HCT116 (cell line): ENCODE measurements at regions not wholly inside any gene's neighbourhood (a gene's known extent, or its start where the extent isn't known, plus 50 kb on each side); places are given as distances from the start of the nearest gene placed in this dataset.

Experiments used
- ATAC-seq: fragments of 200-7000 bp; cut with Tn5 transposase; 2 replicates; pipeline ENCODE4 v1.9.1; 2020; ENCODE audit warnings: mild to moderate bottlenecking, moderate library complexity
- BruUV-seq: library from RNA; stranded (reverse); fragments of 400-500 nt; replicated peaks from 2 replicates; lab custom pipeline; 2021; lab: Mats Ljungman, UMichigan
- CTCF ChIA-PET: fragments of 300-600 bp; sonication (Branson Sonifier 250); formaldehyde crosslinking; loops from one replicate; lab custom pipeline; 2021; ENCODE audit warnings: antibody characterized with exemption; lab: Charles Lee
- POLR2A ChIA-PET: fragments of 300-600, 350-600 bp; sonication (Branson Sonifier 250); formaldehyde crosslinking; loops from one replicate; lab custom pipeline; 2021; ENCODE audit warnings: antibody characterized with exemption; lab: Charles Lee
- RAD21 ChIA-PET, 2 experiments: fragments of 300-600 bp; sonication (Branson Sonifier 250); formaldehyde crosslinking; loops; one replicate each; lab custom pipeline; 2023; ENCODE audit warnings: low total read pairs in 2 of 2; ENCODE audit not compliant: uncharacterized antibody in 2 of 2, unreplicated experiment in 2 of 2, low non-redundant PET in 1 of 2; lab: Charles Lee
- DNase-seq: peaks from one replicate; pipeline ENCODE4 v3.0.0-alpha.2; 2010; ENCODE audit warnings: low read depth, low spot score
- H2AFZ ChIP-seq: fragments of 200-600 bp; shearing (Covaris generic), sonication (generic); 2 replicates; pipeline ENCODE4 v1.6.1; 2017; ENCODE audit warnings: low read depth, mixed run types, mixed read lengths, antibody characterized with exemption, low read length; ENCODE audit not compliant: poor library complexity, severe bottlenecking
- H3K27ac ChIP-seq: 2 replicates; pipeline ENCODE4 v1.5.1; 2012; ENCODE audit warnings: low read depth, low read length
- H3K27me3 ChIP-seq: fragments of 200-600 bp; sonication (generic); 2 replicates; pipeline ENCODE4 v1.6.1; 2016; ENCODE audit warnings: mixed run types, low read length, mixed read lengths; ENCODE audit not compliant: insufficient read depth
- H3K36me3 ChIP-seq, 2 experiments: fragments of 200-500 bp in 1 of 2; fragments of 200-600 bp in 1 of 2; sonication (Bioruptor generic) in 1 of 2; sonication (generic) in 1 of 2; 2 replicates each; pipeline versions ENCODE4 v1.5.1 to v1.6.1; 2014 to 2016; ENCODE audit warnings: low read length in 2 of 2, inconsistent platforms in 1 of 2, mixed read lengths in 1 of 2, mixed run types in 1 of 2; ENCODE audit not compliant: insufficient read depth in 2 of 2, control insufficient read depth in 1 of 2
- H3K4me1 ChIP-seq, 2 experiments: fragments of 200-600 bp in 1 of 2; sonication (generic) in 1 of 2; 2 replicates each; pipeline versions ENCODE4 v1.5.1 to v1.6.1; 2012 to 2017; ENCODE audit warnings: low read length in 2 of 2, inconsistent platforms in 1 of 2, mild to moderate bottlenecking in 1 of 2, mixed read lengths in 1 of 2, mixed run types in 1 of 2, moderate library complexity in 1 of 2; ENCODE audit not compliant: insufficient read depth in 2 of 2, control insufficient read depth in 1 of 2
- H3K4me2 ChIP-seq: fragments of 200-600 bp; sonication (generic); 2 replicates; pipeline ENCODE4 v1.6.1; 2017; ENCODE audit warnings: mixed run types, low read length, mixed read lengths
- H3K4me3 ChIP-seq, 2 experiments: fragments of 200-600 bp in 1 of 2; sonication (generic) in 1 of 2; replicated peaks in 1 of 2; 2 replicates each; pipeline ENCODE4 v1.5.1; 2011 to 2016; ENCODE audit warnings: low read length in 2 of 2, control low read depth in 1 of 2, low read depth in 1 of 2, mild to moderate bottlenecking in 1 of 2, mixed read lengths in 1 of 2, mixed run types in 1 of 2
- H3K79me2 ChIP-seq: fragments of 200-600 bp; sonication (generic); 2 replicates; pipeline ENCODE4 v1.6.1; 2017; ENCODE audit warnings: mild to moderate bottlenecking, mixed run types, low read length, moderate library complexity, mixed read lengths; ENCODE audit not compliant: insufficient read depth
- H3K9ac ChIP-seq: fragments of 200-600 bp; sonication (generic); 2 replicates; pipeline ENCODE4 v1.6.1; 2016; ENCODE audit warnings: low read length, mixed read lengths
- H3K9me2 ChIP-seq: fragments of 200-600 bp; sonication (generic), shearing (Covaris generic); 2 replicates; pipeline ENCODE4 v1.6.1; 2017; ENCODE audit warnings: mixed run types, mild to moderate bottlenecking, moderate library complexity; ENCODE audit not compliant: insufficient read depth
- H3K9me3 ChIP-seq, 2 experiments: fragments of 200-500 bp in 1 of 2; fragments of 200-600 bp in 1 of 2; sonication (Bioruptor generic) in 1 of 2; sonication (generic) in 1 of 2; 2 replicates each; pipeline ENCODE4 v1.6.1; 2014 to 2017; ENCODE audit warnings: low read length in 2 of 2, mixed read lengths in 2 of 2, inconsistent platforms in 1 of 2, low read depth in 1 of 2, mild to moderate bottlenecking in 1 of 2, mixed run types in 1 of 2, moderate library complexity in 1 of 2; ENCODE audit not compliant: control insufficient read depth in 1 of 2, insufficient read depth in 1 of 2
- H4K20me1 ChIP-seq: fragments of 200-600 bp; sonication (generic), shearing (Covaris generic); 2 replicates; pipeline ENCODE4 v1.6.1; 2017; ENCODE audit warnings: mixed run types, mild to moderate bottlenecking, moderate library complexity; ENCODE audit not compliant: insufficient read depth
- CBX3 ChIP-seq: IDR thresholded peaks from 2 replicates; pipeline ENCODE4 v1.6.1; 2012; ENCODE audit warnings: low read depth
- CEBPB ChIP-seq: IDR thresholded peaks from 2 replicates; pipeline ENCODE4 v1.6.1; 2012; ENCODE audit warnings: low read depth
- EGR1 ChIP-seq: IDR thresholded peaks from 2 replicates; pipeline ENCODE4 v1.6.1; 2012; ENCODE audit warnings: low read depth
- ELF1 ChIP-seq: IDR thresholded peaks from 2 replicates; pipeline ENCODE4 v1.6.1; 2012; ENCODE audit warnings: low read depth, borderline replicate concordance
- EZH2 ChIP-seq: fragments of 200-600 bp; sonication (generic); IDR thresholded peaks from 2 replicates; pipeline ENCODE4 v1.6.1; 2017; ENCODE audit warnings: antibody characterized with exemption, mixed run types
- FOSL1 ChIP-seq: IDR thresholded peaks from 2 replicates; pipeline ENCODE4 v1.6.1; 2012; ENCODE audit warnings: low read depth
- JUND ChIP-seq: IDR thresholded peaks from 2 replicates; pipeline ENCODE4 v1.6.1; 2012
- MAX ChIP-seq: IDR thresholded peaks from 2 replicates; pipeline ENCODE4 v1.6.1; 2012
- POLR2A ChIP-seq: IDR thresholded peaks from 2 replicates; pipeline ENCODE4 v1.7.0; 2011; ENCODE audit warnings: borderline replicate concordance; ENCODE audit not compliant: insufficient read depth, insufficient read length; ENCODE audit errors: extremely low read depth
- POLR2AphosphoS5 ChIP-seq: IDR thresholded peaks from 2 replicates; pipeline ENCODE4 v1.6.1; 2011; ENCODE audit warnings: mild to moderate bottlenecking, low read depth, low read length, moderate library complexity
- RAD21 ChIP-seq: IDR thresholded peaks from 2 replicates; pipeline ENCODE4 v1.6.1; 2012; ENCODE audit warnings: low read depth, mild to moderate bottlenecking
- REST ChIP-seq: IDR thresholded peaks from 2 replicates; pipeline ENCODE4 v1.6.1; 2012; ENCODE audit warnings: low read depth
- SIN3A ChIP-seq: IDR thresholded peaks from 2 replicates; pipeline ENCODE4 v1.6.1; 2012; ENCODE audit warnings: low read depth
- SP1 ChIP-seq: IDR thresholded peaks from 2 replicates; pipeline ENCODE4 v1.6.1; 2012; ENCODE audit warnings: low read depth
- SRF ChIP-seq: IDR thresholded peaks from 2 replicates; pipeline ENCODE4 v1.6.1; 2012; ENCODE audit warnings: low read depth
- TCF7L2 ChIP-seq: IDR thresholded peaks from 2 replicates; pipeline ENCODE4 v1.7.0; 2011; ENCODE audit warnings: borderline replicate concordance, inconsistent platforms; ENCODE audit not compliant: insufficient read depth, insufficient read length; ENCODE audit errors: extremely low read depth
- YY1 ChIP-seq: IDR thresholded peaks from 2 replicates; pipeline ENCODE4 v1.6.1; 2011; ENCODE audit warnings: low read length, low read depth, moderate library complexity, mild to moderate bottlenecking; ENCODE audit not compliant: insufficient replicate concordance; ENCODE audit errors: extremely low read depth
- ZBTB33 ChIP-seq: IDR thresholded peaks from 2 replicates; pipeline ENCODE4 v1.6.1; 2011; ENCODE audit warnings: mild to moderate bottlenecking, low read length, moderate library complexity; ENCODE audit not compliant: insufficient replicate concordance; ENCODE audit errors: extremely low read depth
- ZFX ChIP-seq: fragments of 450-650 bp; IDR thresholded peaks from 2 replicates; pipeline ENCODE4 v1.6.1; 2017
- ZNF274 ChIP-seq: fragments of 200-500 bp; sonication (Bioruptor generic); IDR thresholded peaks from 2 replicates; pipeline ENCODE4 v1.6.1; 2014; ENCODE audit warnings: mild to moderate bottlenecking, low read depth, low read length, inconsistent platforms
- intact Hi-C: fragments of 100-400 bp; cut with micrococcal nuclease; formaldehyde crosslinking; loops from 2 replicates; pipeline ENCODE4 v1.10.0; 2022

GRCh38 chr6:121627761-121628160 lies 192.3 kb downstream of the GJA1 start:
- RAD21 ChIA-PET, result no interaction called here
- intact Hi-C loops, result no loop called here
- H3K27me3 ChIP-seq, result no peaks in the 10 kb centered on the region
- H3K9ac ChIP-seq, result no peak overlapping the region
- no peaks in the 10 kb centered on the region for H3K9me2 ChIP-seq
- POLR2A ChIA-PET, result no interaction called here
- H3K79me2 ChIP-seq, result no peaks in the 10 kb centered on the region
- CTCF ChIA-PET, result no interaction called here
- no peak for TF ChIP-seq SP1
- TF ChIP-seq REST, result no peak
- no peak for TF ChIP-seq ZNF274
- TF ChIP-seq POLR2AphosphoS5, result no peak
- no peak for TF ChIP-seq CEBPB
- no peak for TF ChIP-seq ZFX
- TF ChIP-seq JUND, result no peak
- no peak for TF ChIP-seq MAX
- TF ChIP-seq TCF7L2, result no peak
- TF ChIP-seq SIN3A, result no peak
- TF ChIP-seq RAD21, result no peak
- no peak for TF ChIP-seq POLR2A
- no peak for TF ChIP-seq FOSL1
- TF ChIP-seq ZBTB33, result no peak
- no peak for TF ChIP-seq EZH2
- no peak for TF ChIP-seq EGR1
- no peak for TF ChIP-seq CBX3
- no peak for TF ChIP-seq YY1
- TF ChIP-seq ELF1, result no peak
- no peak for TF ChIP-seq SRF
- TF ChIP-seq, all 23 proteins: peak for 0
- Histone ChIP-seq H3K4me1 (no peaks in the 10 kb centered on the region), H3K27ac (no peak overlapping the region), H2AFZ (no peak overlapping the region), H3K4me2 (no peak overlapping the region), H4K20me1 (no peaks in the 10 kb centered on the region), H3K9me3 (no peaks in the 10 kb centered on the region), H3K36me3 (no peaks in the 10 kb centered on the region), H3K4me3 (no peak overlapping the region)
- ATAC-seq (no peak), DNase-seq (no peak)
- no TSS peak for BruUV-seq
